H9 (cell line): ENCODE measurements at regions not wholly inside any gene's neighbourhood (a gene's known extent, or its start where the extent isn't known, plus 50 kb on each side); places are given as distances from the start of the nearest gene placed in this dataset.

ENCODE experiments used
- DNase-seq: peaks from one replicate; pipeline ENCODE4 v3.0.0-alpha.2; 2017
- H2AFZ ChIP-seq: one replicate; pipeline ENCODE4 v1.6.1; 2013; ENCODE audit warnings: mild to moderate bottlenecking, low read length, control low read depth, moderate library complexity
- H2AK5ac ChIP-seq: 2 replicates; pipeline ENCODE4 v1.6.1; 2013; ENCODE audit warnings: low read length, control low read depth, mixed read lengths; ENCODE audit not compliant: insufficient read length
- H2BK120ac ChIP-seq: one replicate; pipeline ENCODE4 v1.6.1; 2013; ENCODE audit warnings: low read depth, mild to moderate bottlenecking, low read length, control low read depth, inconsistent platforms; ENCODE audit not compliant: poor library complexity, severe bottlenecking
- H2BK12ac ChIP-seq: 2 replicates; pipeline ENCODE4 v1.6.1; 2013; ENCODE audit warnings: low read length, control low read depth, mixed read lengths, low read depth; ENCODE audit not compliant: insufficient read length
- H2BK15ac ChIP-seq: 2 replicates; pipeline ENCODE4 v1.6.1; 2013; ENCODE audit warnings: low read depth, low read length, control low read depth
- H2BK20ac ChIP-seq: one replicate; pipeline ENCODE4 v1.6.1; 2013; ENCODE audit warnings: low read depth, mild to moderate bottlenecking, low read length, control low read depth, inconsistent platforms; ENCODE audit not compliant: poor library complexity, severe bottlenecking
- H2BK5ac ChIP-seq: 2 replicates; pipeline ENCODE4 v1.6.1; 2013; ENCODE audit warnings: low read length, control low read depth, mixed read lengths; ENCODE audit not compliant: insufficient read length
- H3K14ac ChIP-seq: 2 replicates; pipeline ENCODE4 v1.6.1; 2013; ENCODE audit warnings: low read length, control low read depth; ENCODE audit not compliant: insufficient read depth
- H3K18ac ChIP-seq: 2 replicates; pipeline ENCODE4 v1.6.1; 2013; ENCODE audit warnings: low read depth, mild to moderate bottlenecking, mixed read lengths, low read length, control low read depth; ENCODE audit not compliant: insufficient read length
- H3K23ac ChIP-seq: 2 replicates; pipeline ENCODE4 v1.6.1; 2013; ENCODE audit warnings: low read length, control low read depth, mixed read lengths, low read depth; ENCODE audit not compliant: insufficient read length
- H3K23me2 ChIP-seq: 2 replicates; pipeline ENCODE4 v1.6.1; 2013; ENCODE audit warnings: low read depth, mild to moderate bottlenecking, mixed read lengths, low read length, control low read depth; ENCODE audit not compliant: insufficient read length, poor library complexity, severe bottlenecking
- H3K27ac ChIP-seq: 2 replicates; pipeline ENCODE4 v1.5.1; 2013; ENCODE audit warnings: low read length, control low read depth, mixed read lengths, low read depth; ENCODE audit not compliant: insufficient read length
- H3K27me3 ChIP-seq: 2 replicates; pipeline ENCODE4 v1.6.1; 2013; ENCODE audit warnings: low read length, control low read depth, inconsistent platforms; ENCODE audit not compliant: insufficient read depth
- H3K4ac ChIP-seq: 2 replicates; pipeline ENCODE4 v1.6.1; 2013; ENCODE audit warnings: low read depth, mild to moderate bottlenecking, control low read depth, inconsistent platforms, low read length, moderate library complexity
- H3K4me1 ChIP-seq: 2 replicates; pipeline ENCODE4 v1.6.1; 2013; ENCODE audit warnings: low read length, control low read depth, inconsistent platforms; ENCODE audit not compliant: insufficient read depth
- H3K4me2 ChIP-seq: 2 replicates; pipeline ENCODE4 v1.6.1; 2013; ENCODE audit warnings: low read length, control low read depth, mixed read lengths; ENCODE audit not compliant: insufficient read length, insufficient read depth
- H3K56ac ChIP-seq: 2 replicates; pipeline ENCODE4 v1.6.1; 2013; ENCODE audit warnings: low read depth, mild to moderate bottlenecking, mixed read lengths, low read length, control low read depth; ENCODE audit not compliant: insufficient read length
- H3K79me1 ChIP-seq: 2 replicates; pipeline ENCODE4 v1.6.1; 2013; ENCODE audit warnings: low read depth, mild to moderate bottlenecking, moderate library complexity, low read length, control low read depth, inconsistent platforms; ENCODE audit not compliant: insufficient read depth, poor library complexity, severe bottlenecking
- H3K79me2 ChIP-seq: 2 replicates; pipeline ENCODE4 v1.6.1; 2013; ENCODE audit warnings: low read length, control low read depth, inconsistent platforms; ENCODE audit not compliant: insufficient read depth
- H3K9ac ChIP-seq: 2 replicates; pipeline ENCODE4 v1.6.1; 2013; ENCODE audit warnings: low read length, control low read depth, mixed read lengths; ENCODE audit not compliant: insufficient read length; ENCODE audit errors: extremely low read depth
- H3K9me3 ChIP-seq: one replicate; pipeline ENCODE4 v1.6.1; 2013; ENCODE audit warnings: low read depth, low read length, inconsistent platforms; ENCODE audit not compliant: control insufficient read depth
- H3T11ph ChIP-seq: one replicate; pipeline ENCODE4 v1.6.1; 2013; ENCODE audit warnings: mild to moderate bottlenecking, low read length, control low read depth, inconsistent platforms
- H4K20me1 ChIP-seq: one replicate; pipeline ENCODE4 v1.6.1; 2013; ENCODE audit not compliant: control insufficient read depth, insufficient read length, insufficient read depth
- H4K5ac ChIP-seq: 2 replicates; pipeline ENCODE4 v1.6.1; 2013; ENCODE audit warnings: low read depth, mild to moderate bottlenecking, mixed read lengths, low read length, control low read depth; ENCODE audit not compliant: insufficient read length
- H4K8ac ChIP-seq: replicated peaks from 2 replicates; pipeline ENCODE4 v1.6.1; 2013; ENCODE audit warnings: low read length, control low read depth, mixed read lengths, low read depth; ENCODE audit not compliant: insufficient read length
- H4K91ac ChIP-seq: 2 replicates; pipeline ENCODE4 v1.6.1; 2013; ENCODE audit warnings: low read depth, mild to moderate bottlenecking, moderate library complexity, mixed read lengths, low read length, control low read depth; ENCODE audit not compliant: insufficient read length
- H3K27ac Mint-ChIP-seq, 3 experiments: 2 replicates in 2 of 3; 3 replicates in 1 of 3; pipeline ENCODE4 v1.8.0; 2020 to 2021; ENCODE audit warnings: mixed read lengths in 3 of 3, mild to moderate bottlenecking in 1 of 3, moderate library complexity in 1 of 3
- H3K27me3 Mint-ChIP-seq: 2 replicates; pipeline ENCODE4 v1.8.0; 2021; ENCODE audit warnings: low read depth, mild to moderate bottlenecking, moderate library complexity, mixed read lengths
- H3K36me3 Mint-ChIP-seq, 3 experiments: 2 replicates in 2 of 3; 3 replicates in 1 of 3; pipeline ENCODE4 v1.8.0; 2020 to 2021; ENCODE audit warnings: low read depth in 3 of 3, mixed read lengths in 3 of 3; ENCODE audit not compliant: insufficient read depth in 1 of 3
- H3K4me1 Mint-ChIP-seq, 2 experiments: 2 replicates each; pipeline ENCODE4 v1.8.0; 2020; ENCODE audit warnings: mixed read lengths in 2 of 2
- H3K4me3 Mint-ChIP-seq, 2 experiments: 2 replicates in 1 of 2; 3 replicates in 1 of 2; pipeline ENCODE4 v1.8.0; 2020 to 2021; ENCODE audit warnings: mild to moderate bottlenecking in 2 of 2, mixed read lengths in 2 of 2, moderate library complexity in 1 of 2
- H3K9me3 Mint-ChIP-seq, 2 experiments: 2 replicates in 1 of 2; 3 replicates in 1 of 2; pipeline ENCODE4 v1.8.0; 2020; ENCODE audit warnings: mild to moderate bottlenecking in 2 of 2, mixed read lengths in 2 of 2, moderate library complexity in 1 of 2
- CTCF ChIP-seq: fragments of 200-600 bp; sonication (generic); conservative IDR thresholded peaks from 3 replicates; pipeline ENCODE4 v1.8.0; 2021; ENCODE audit warnings: antibody characterized with exemption, mild to moderate bottlenecking
- WGBS: extraction: QIAGEN DNeasy Blood & Tissue Kit; methylation state at CpG from one replicate; pipeline ENCODE4 v1.1.7; 2013; ENCODE audit warnings: missing lambda C conversion rate, low lambda C conversion rate, mixed read lengths; ENCODE audit not compliant: insufficient read length; ENCODE audit errors: extremely low coverage; 5-methylcytosine and 5-hydroxymethylcytosine counted together

GRCh38 chr20:11140359-11140758, 466.6 kb upstream of the JAG1 start:
- Histone ChIP-seq H4K8ac (no peak overlapping the region), H3K9ac (no peak overlapping the region), H2BK5ac (no peak overlapping the region), H3K9me3 (no peaks in the 10 kb centered on the region), H2BK12ac (no peak overlapping the region), H3K27ac (no peak overlapping the region), H3K56ac (no peak overlapping the region), H3K23ac (no peak overlapping the region), H3K14ac (no peak overlapping the region), H3K4ac (no peak overlapping the region), H2AK5ac (no peak overlapping the region), H3K4me2 (no peak overlapping the region), H3T11ph (no peak overlapping the region), H4K91ac (no peak overlapping the region), H3K79me2 (no peaks in the 10 kb centered on the region), H3K27me3 (no peaks in the 10 kb centered on the region), H3K79me1 (no peaks in the 10 kb centered on the region), H3K18ac (no peak overlapping the region), H2BK15ac (no peak overlapping the region), H3K4me1 (no peaks in the 10 kb centered on the region), H2BK20ac (no peak overlapping the region), H4K20me1 (no peaks in the 10 kb centered on the region), H3K23me2 (no peaks in the 10 kb centered on the region), H2BK120ac (no peak overlapping the region), H4K5ac (no peak overlapping the region), H2AFZ (no peak overlapping the region)
- H3K9me3 Mint-ChIP-seq = no peaks in the 10 kb centered on the region
- no peaks in the 10 kb centered on the region for H3K27me3 Mint-ChIP-seq
- H3K4me1 Mint-ChIP-seq = no peaks in the 10 kb centered on the region
- H3K27ac Mint-ChIP-seq = 0 out of 7 replicates have a peak overlapping the region, but pooled peaks of 1 of the 3 experiments have one; percentile 9
- no peak overlapping the region for H3K4me3 Mint-ChIP-seq
- DNase-seq = no peak
- WGBS = no CpG with 5 or more reads among the region's 3 CpGs
- TF ChIP-seq CTCF = no peak
- H3K36me3 Mint-ChIP-seq = no peaks in the 10 kb centered on the region
